HTR-8/SVneo (cell line): ENCODE measurements at regions not wholly inside any gene's neighbourhood (a gene's known extent, or its start where the extent isn't known, plus 50 kb on each side); places are given as distances from the start of the nearest gene placed in this dataset.

Source experiments
- DNase-seq: peaks from one replicate; pipeline ENCODE4 v3.0.0; 2011; ENCODE audit warnings: low spot score, mixed read lengths; ENCODE audit not compliant: insufficient read length
- FAIRE-seq: peaks from 2 replicates; lab custom pipeline; 2011; peaks lifted over from hg19 to GRCh38; lab: Jason Lieb, UNC

DNA sequence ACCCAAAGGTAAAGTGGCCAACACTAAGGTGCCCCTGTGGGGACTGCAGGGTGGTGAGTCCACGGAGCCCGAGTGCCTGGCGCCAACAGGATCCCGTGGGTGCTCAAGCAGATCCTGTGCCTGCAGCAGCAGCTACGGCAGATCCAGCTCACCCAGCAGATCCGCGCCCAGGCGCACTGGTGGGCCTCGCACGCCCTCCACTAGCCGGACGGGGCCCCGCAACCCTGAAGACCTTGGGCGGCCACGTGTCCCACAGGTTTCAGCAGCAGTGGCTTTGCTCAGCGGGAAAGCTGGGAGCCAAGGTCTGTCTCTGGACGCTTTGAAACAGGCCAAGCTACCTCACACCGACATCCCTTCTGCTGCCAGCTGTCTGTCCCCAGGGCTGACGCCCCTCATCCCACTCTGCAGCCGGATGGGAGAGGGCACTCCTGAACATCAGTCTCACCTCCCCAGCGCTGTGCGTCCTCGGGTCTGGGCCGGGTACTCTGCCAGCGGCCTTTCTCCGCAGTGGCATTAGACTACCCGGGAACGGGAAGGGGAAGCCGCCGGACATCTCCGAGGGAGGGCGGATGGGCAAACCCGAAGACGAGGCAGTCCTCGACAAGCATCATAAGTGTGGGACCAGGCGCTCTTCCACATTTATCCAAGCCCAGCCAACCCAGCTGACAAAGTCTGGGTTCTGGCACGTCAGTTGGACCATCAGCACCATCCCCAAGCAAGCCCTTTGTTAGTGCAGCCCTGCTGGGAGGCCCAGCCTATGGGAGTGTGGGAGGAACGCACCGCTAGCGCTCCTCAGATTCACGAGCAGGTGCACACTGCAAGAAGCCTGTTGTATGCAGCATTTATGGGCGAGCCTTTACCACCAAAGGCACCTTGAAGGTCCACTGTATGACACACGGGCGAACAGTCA, 212.6 kb upstream of the UBE2E2 start:
- no peak for FAIRE-seq

DNA sequence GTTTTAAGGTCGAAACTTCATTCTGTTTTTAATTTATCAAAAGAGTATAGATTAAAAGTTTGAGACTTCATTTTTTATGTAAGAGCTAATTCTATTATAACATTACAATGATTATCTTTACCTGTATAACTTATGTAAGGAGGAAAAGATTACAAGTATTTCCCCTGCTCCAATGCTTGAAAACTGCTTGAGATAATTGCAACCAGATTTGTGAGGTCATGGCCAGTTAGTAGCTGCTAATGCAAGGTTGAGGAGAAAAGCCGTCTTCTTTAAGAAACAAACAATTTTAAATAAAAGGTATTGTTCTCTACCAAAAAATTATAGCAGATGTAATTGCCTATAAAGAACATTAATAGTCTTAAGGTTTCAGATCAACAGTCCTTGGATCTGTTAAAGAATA, 208.3 kb upstream of the UBE2E2 start:
- DNase-seq (no peak), FAIRE-seq (no peak)

More for the DNA sequence above, 212.6 kb upstream of the UBE2E2 start:
- DNase-seq: no peak

DNA sequence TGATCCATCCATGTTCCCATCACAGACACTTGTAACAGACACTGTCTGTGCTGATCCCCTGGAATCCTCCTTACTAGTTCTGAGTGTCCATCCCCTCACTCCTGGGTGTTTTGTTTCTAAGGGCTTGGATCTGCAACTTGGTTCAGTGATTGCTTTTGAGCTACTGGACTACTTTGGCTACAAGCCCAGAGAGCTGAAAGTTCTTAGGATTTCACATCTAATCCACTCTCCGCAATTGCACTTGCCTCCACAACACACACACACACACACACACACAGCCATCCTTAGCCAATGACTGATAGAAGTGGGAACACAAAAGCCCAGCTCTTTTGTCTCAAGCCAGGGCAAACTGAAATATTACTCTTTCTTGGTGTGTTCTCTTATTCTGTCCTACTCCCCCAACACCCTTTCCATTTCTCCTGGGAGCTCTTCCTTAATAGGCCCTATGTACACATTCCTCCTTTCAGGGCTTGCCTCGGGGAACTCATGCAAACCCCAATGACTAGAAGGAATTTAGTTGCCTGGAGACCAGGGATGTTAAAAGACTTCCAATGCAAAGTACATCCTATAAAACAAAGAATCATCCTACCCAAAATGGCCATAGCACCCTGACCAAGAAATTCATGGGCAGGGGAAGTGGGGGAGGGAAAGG, 206.1 kb upstream of the UBE2E2 start:
- DNase-seq (no peak), FAIRE-seq (no peak)

DNA sequence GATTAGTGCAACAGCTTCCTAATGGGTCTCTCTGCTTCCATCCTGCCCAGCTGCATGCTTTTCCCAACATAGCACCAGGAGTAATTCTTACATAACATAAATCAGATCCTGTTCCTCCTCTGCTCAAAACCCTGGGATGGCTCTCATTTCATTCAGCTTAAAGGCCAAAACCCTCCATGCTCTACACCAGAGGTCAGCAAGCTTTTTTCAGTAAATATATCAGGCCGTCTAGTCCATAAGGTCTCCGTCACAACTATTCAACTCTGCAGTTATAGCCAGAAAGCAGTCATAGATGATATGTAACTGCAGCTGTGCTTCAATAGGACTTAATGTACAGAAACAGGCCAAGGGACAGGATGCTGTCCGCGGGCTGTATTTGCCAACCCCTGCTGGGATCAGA, 202.8 kb upstream of the UBE2E2 start:
- DNase-seq: no peak
- no peak for FAIRE-seq

DNA sequence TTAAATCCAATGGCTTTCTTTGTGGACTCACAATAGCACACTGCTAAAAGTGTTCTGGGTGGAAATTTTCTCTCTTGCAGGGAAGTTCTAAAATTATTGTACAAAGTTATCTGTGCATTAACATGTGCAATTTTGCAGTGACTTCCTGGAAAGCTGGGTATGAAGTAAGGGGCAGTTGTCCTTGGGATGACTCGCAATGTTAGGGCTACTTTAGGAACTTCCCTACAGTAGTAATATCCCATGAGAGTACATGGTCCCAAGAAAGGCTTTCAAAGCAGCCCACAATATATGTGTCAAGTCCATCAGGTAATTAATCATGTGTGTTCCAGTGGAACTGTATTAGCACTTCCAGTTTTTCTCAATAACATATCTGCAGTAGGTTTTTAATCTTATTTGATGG, 201.0 kb upstream of the UBE2E2 start:
- no peak for DNase-seq
- FAIRE-seq: no peak

DNA sequence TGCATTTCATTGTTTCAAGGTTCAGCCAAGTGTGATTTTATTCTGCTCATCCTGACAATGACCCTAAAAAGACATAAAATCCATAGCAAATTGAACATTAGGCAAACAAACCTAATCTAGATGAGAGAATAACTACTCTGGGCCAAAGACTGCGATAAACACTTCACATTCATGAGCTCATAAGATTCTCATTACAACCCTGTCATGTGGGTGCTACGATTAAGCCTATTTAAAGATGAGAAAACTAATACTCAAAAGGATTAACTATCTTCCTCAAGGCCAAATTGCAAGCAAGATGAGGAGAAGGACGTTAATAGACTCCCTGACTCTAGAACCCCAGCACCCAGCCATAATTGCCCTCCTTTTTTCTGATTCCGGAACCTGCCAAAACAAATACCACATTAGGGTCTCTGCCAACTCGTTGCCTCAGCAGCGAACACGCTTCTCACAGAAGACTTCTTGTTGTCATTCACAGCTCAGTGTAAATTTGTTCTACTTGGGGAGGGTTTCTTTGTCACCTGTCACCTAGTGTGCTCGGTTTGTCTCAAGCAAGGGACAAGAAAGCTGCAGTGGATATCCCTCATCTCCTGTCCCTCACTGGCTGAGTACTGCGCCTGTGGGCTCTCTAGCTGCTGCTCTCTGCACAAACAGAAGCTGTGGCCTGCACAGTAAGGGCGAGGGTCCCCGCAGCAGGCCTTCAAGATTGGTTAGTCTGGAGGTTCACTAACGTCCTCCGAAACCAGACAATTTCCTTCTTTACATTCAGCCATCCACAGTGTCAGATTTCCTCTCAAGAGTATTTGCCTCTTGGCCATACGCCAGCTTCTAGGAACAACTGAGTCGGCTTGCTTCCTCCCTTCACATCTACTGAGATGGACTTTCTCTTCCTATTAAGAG, 200.0 kb upstream of the UBE2E2 start:
- DNase-seq: no peak

DNA sequence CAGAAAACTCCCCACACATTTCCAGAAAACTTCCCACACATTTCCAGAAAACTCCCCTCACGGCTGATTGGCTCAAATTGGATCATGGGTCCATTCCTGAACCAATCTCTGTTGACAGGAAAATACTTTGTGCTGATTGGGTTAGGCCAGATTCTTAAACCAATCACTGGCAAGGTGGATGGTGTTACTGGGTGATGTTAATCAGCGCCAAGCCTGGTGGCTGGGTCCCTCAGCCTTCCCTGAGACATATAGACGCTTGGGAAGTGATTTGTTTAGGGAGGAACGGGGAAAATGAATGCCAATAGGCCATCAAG, 199.4 kb upstream of the UBE2E2 start:
- DNase-seq: no peak
- FAIRE-seq: no peak

More for the DNA sequence above, 200.0 kb upstream of the UBE2E2 start:
- no peak for FAIRE-seq

DNA sequence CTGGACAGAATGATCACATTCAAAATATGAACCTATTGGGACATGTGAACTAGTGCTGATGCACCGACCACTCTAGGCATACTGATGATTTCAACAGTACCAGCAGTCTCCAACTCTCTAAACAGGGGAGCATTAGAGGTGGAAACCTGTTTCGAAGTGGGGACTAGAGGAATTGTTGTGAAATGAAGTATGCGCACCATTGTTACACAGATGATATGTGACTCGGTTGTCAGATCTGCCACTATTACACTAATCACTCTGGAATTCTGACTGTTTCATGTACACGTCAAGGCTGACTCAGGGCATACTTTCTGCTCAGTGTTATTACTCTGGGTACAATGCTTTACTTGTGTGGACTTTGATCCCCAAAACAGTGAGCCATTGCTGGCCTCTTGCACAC, 198.2 kb upstream of the UBE2E2 start:
- FAIRE-seq: peak; percentile 77
- peak; percentile 48 for DNase-seq

DNA sequence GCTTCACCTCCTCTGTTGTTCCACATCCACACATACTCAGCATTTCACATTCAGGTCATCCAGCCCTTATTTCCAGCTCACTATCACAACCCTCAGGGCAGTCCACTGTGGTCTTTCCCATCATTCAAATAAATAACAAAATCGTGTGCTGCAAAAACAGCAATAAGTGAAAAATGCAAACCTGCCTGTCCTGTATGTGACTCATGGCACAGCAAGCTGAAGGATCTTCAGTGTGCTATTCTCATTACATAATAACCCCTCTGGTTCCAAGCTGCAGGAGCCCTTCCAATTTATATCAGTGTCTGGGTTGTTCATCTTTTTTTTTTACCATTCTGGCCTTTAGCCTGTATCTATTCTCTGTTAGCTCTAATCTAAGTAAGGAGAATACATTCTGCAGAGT, 185.3 kb upstream of the UBE2E2 start:
- peak; percentile 55 for DNase-seq
- peak; percentile 23 for FAIRE-seq

DNA sequence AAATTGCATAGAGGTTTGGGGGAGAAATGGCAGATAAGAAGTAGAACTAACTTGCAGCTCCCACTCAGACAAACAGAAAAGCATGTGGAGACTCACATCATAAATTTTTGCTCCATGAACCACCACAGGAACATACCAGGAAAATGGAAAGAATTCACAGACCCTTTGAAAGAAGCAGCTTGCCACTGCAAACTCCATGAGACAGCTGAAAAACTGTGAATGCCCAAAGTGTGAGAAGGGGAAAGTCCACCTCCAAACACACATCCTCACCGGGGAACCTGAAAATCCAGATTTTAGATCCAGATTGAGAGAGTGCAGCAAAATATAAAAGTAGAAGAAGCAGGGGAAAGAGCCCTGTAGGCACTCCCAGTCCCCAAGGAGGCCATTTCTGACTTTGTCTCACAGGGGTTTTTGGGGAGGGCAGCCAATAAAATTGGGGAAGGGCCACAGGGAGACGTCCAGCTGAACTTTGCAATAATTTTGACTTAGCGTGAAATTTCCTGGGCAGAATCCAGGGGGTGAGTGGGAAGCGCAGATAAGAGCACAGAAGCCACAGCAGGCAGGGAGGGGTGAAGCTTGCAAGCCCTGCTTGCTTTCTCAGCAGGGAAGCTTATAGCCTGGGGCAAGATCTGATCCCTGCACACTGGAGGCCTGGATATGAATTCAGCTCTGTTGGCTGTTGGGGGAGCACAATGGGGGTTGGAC, 183.4 kb upstream of the UBE2E2 start:
- no peak for FAIRE-seq
- no peak for DNase-seq

DNA sequence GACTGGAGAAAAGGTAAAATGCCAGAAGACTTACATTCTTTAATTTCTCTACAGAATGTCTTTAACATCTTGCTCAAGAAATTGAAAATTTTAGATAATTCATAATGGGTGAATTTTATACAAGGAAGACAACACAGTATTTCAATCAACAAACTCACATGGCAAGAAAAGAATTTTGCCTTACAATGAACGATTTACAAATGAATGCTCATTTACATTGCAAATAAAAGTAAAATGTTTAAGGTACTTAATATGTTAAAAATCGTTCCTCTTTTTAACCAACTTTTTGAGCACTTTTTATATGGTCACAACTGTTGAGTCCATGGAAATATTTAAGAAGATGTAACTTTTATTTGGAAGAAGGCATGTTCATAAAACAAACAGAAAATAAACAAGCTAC, 174.8 kb upstream of the UBE2E2 start:
- no peak for DNase-seq
- FAIRE-seq: no peak

DNA sequence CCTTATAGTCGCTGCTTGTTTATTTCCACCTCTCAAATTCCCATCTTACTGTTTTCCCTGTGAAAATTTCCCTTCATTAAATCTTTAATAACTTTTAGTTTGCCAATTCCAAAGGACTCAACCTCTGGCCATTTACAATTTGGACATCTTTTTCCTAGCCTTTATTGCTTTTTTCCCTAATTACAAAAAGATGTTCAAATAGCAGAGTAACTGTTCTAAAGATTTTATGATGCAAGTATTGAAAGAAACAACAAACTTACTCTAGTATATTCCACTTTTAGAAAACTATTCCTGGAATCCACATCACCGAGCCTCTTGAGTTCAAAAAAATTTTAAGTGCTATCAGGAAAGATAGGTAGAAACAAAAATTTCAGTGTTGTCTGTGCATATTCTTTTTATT, 174.1 kb upstream of the UBE2E2 start:
- DNase-seq (no peak), FAIRE-seq (no peak)

DNA sequence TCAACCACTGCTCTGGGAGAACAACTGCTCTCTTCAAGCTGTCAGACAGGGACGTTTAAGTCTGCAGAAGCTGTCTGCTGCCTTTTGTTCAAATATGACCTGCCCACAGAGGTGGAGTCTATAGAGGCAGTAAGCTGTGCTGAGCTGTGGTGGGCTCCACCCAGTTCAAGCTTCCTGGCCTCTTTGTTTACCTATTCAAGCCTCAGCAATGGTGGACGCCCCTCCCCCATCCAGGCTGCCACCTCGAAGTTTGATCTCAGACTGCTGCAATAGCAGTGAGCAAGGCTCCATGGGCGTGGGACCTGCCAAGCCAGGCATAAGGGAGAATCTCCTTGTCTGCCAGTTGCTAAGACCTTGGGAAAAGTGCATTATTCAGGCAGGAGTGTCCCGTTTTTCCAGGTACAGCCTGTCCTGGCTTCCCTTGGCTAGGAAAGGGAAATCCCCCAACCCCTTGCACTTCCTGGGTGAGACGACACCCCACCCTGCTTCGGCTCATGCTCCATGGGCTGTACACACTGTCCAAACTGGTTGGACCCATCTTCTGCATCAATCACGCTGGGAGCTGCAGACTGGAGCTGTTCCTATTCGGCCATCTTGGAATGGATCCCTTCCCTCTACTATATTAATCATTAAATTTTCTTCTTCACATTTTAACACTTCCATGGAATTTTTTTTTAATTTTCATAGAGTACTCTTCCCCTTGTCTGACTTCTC, 167.0 kb upstream of the UBE2E2 start:
- FAIRE-seq: no peak
- DNase-seq: no peak

DNA sequence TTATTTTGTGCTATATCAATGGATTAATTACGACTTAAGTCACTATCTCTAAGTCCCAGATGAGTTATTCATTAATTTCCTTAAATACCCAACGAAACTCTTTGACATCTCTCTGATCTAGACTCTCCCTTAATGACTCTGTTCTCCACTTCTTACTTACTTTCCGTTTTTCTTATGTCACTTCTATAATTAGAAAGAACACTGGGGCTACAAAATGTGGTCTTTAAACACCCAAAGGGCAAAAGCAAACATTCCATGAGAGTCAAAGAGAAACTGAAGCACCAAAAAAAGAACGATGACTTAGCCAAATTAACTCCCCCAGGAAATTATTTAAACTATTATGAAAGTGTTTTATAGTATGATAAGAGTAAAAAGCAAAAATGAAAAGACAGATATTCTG, 166.4 kb upstream of the UBE2E2 start:
- FAIRE-seq (no peak), DNase-seq (no peak)

DNA sequence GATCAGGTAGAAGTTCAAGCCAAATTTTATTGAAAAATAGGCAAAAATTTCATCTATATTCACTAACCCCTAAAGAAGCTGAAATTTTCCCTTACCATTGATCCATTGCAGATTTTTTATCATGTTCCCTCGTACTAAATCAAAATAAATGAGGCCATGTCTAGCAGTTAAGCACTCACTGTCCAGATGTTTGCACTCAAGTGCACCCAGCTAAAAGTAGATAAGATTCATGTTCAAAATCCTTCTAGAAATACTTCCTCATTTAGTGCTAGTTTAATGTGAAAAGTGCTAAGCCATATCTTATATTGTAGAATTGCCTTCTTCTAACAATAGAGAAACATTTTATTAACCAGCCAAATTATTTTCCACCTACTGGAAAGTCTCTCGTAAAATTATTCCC, 164.7 kb upstream of the UBE2E2 start:
- FAIRE-seq: no peak
- DNase-seq: no peak

DNA sequence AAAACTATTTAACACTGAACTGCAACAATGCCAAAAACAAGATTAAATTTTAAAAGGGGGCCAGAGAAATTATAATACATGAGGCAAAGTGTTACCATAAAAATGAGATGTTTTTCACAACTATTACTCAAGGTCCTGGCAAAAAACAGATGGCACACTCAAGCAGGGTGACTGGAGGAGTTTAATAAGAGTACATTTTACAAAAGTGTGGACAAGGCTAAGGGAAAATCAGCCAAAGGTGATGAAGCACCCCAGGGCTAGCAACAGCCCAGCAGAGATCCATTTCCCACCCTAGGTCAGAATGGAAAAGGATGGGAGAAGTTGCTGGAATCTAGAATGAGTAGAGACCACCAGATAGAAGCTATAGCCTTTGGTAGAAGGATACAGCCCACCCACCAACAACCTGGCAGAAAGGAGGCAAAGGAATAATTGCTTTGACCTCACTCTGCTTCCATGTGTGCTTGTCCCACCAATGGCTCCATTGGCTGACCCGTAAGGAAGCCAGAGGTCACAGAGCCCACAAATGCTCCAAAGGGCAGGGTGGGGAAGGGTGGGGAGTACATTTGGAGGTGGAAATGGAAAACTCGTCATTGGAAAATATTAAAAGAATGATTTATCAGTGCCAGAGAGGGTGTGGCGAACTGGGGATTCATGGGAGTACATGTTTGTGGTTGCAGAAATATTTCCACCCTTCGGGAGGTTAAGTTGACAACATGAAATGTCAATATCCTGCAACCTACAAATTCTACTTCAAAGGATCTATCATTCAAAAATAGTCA, 161.0 kb upstream of the UBE2E2 start:
- DNase-seq: no peak
- FAIRE-seq: no peak

DNA sequence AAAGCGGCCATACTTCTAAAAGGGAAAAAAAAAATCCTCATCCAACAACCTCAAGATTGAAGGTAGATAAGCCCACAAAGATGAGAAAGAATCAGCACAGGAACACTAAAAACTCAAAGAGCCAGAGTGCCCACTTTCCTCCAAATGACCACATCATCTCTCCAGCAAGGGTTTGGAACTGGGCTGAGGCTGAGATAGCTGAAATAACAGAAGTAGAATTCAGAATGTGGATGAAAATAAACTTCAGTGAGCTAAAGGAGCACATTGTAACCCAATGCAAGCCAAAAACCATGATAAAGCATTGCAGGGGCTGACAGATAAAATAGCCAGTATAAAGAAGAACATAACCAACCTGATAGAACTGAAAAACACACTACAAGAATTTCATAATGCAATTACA, 158.7 kb upstream of the UBE2E2 start:
- FAIRE-seq (no peak), DNase-seq (no peak)

DNA sequence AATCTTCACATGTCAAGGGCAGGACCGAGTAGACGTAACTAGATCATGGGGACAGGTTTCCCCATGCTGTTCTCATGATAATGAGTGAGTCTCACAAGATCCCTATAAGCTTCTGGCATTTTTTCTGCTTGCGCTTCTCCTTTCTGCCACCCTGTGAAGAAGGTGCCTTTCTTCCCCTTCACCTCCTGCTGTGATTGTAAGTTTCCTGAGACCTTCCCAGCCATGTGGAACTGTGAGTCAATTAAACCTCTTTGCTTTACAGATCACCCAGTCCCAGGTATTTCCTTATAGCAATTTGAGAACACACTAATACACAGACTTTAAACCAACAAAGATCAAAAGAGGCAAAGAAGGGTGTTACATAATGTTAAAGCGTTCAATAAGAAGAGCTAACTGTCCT, 156.6 kb upstream of the UBE2E2 start:
- FAIRE-seq (no peak), DNase-seq (no peak)
